Osteocyte (in vitro differentiated cells): ENCODE measurements at regions not wholly inside any gene's neighbourhood (a gene's known extent, or its start where the extent isn't known, plus 50 kb on each side); places are given as distances from the start of the nearest gene placed in this dataset.

ENCODE experiments used
- DNase-seq: peaks from one replicate; pipeline ENCODE4 v3.0.0; 2021; ENCODE audit warnings: mixed read lengths; ENCODE audit not compliant: unreplicated experiment; ENCODE audit errors: extremely low spot score
- H3K27ac Mint-ChIP-seq: one replicate; pipeline ENCODE4 v1.8.0; 2021; ENCODE audit warnings: mild to moderate bottlenecking, mixed read lengths; ENCODE audit not compliant: unreplicated experiment
- H3K27me3 Mint-ChIP-seq: one replicate; pipeline ENCODE4 v1.8.0; 2021; ENCODE audit warnings: mixed read lengths; ENCODE audit not compliant: unreplicated experiment
- H3K36me3 Mint-ChIP-seq: one replicate; pipeline ENCODE4 v1.8.0; 2021; ENCODE audit warnings: mixed read lengths; ENCODE audit not compliant: unreplicated experiment
- H3K4me1 Mint-ChIP-seq: one replicate; pipeline ENCODE4 v1.8.0; 2021; ENCODE audit warnings: mixed read lengths; ENCODE audit not compliant: unreplicated experiment
- H3K4me3 Mint-ChIP-seq: one replicate; pipeline ENCODE4 v1.8.0; 2021; ENCODE audit warnings: mild to moderate bottlenecking, moderate library complexity, mixed read lengths; ENCODE audit not compliant: unreplicated experiment
- H3K9me3 Mint-ChIP-seq: one replicate; pipeline ENCODE4 v1.8.0; 2021; ENCODE audit warnings: mixed read lengths; ENCODE audit not compliant: unreplicated experiment
- CTCF ChIP-seq: fragments of 200-600 bp; sonication (generic); IDR thresholded peaks from 2 replicates; pipeline ENCODE4 v1.5.0; 2021; ENCODE audit warnings: antibody characterized with exemption, mild to moderate bottlenecking, moderate library complexity

GRCh38 chr7:17026269-17026668, 144.5 kb upstream of the AGR3 start:
- Mint-ChIP-seq H3K27ac (no peak overlapping the region), H3K9me3 (no peaks in the 10 kb centered on the region), H3K36me3 (peaks cover 8% of the 10 kb centered on the region), H3K4me3 (no peak overlapping the region), H3K4me1 (peaks cover 14% of the 10 kb centered on the region), H3K27me3 (no peaks in the 10 kb centered on the region)
- no peak for DNase-seq
- TF ChIP-seq CTCF = no peak

DNA sequence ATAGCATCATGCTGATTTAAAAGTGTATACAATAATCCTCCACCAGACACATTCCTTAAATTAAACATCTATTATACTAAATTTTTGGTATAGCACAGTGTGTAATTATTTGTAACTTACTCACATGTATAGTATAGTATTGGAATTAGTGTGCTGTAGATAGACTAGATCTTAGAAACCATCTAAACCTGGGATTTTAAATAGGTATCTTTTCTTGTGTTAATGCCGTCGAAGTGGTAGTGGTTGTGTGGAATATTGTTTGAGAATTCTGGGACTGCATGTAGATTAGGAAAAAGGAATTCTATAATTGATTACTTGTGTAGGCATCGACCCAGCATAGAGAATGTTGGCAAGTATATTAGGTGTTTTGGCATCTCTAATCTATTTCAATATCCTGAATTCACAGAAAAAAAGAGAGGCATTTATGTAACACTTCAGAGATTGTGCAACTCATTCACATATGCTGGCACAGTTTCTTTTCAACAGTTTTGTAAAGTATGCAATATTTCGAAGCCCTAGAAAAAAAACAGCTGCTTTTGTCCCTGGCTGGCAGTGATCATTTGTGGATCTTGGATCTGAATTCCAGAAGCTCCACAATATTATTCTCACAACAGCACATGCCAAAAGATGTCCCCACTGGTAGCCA, 145.5 kb upstream of the AGR3 start:
- no peak for TF ChIP-seq CTCF
- H3K36me3 Mint-ChIP-seq = peaks cover 8% of the 10 kb centered on the region
- DNase-seq = no peak

DNA sequence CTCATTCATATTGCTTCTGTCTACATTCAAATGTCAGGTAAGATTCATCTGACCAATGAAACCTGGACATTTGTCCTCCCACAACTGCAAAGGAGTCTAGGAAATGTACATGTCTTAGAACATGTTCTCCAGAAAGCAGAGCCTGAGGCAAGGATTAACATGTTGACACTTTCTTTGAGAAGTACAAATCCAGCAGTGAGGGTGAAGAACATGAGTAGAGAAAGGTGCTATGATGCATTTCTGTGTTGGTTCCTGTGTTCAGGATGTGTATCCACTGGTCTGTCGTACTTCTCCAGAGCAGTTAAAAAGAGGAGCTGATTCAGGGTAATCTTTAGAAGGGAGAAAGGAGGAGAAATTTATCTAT, 146.0 kb upstream of the AGR3 start:
- H3K9me3 Mint-ChIP-seq = no peaks in the 10 kb centered on the region
- H3K27ac Mint-ChIP-seq = peak overlapping the region; percentile 10
- no peak for DNase-seq
- H3K4me1 Mint-ChIP-seq = peaks cover 5% of the 10 kb centered on the region
- H3K4me3 Mint-ChIP-seq = no peak overlapping the region
- H3K27me3 Mint-ChIP-seq = no peaks in the 10 kb centered on the region
- H3K36me3 Mint-ChIP-seq = peaks cover 3% of the 10 kb centered on the region
- no peak for TF ChIP-seq CTCF

More for the DNA sequence above, 145.5 kb upstream of the AGR3 start:
- Mint-ChIP-seq H3K27ac (peak overlapping the region; percentile 10), H3K4me1 (peaks cover 8% of the 10 kb centered on the region), H3K9me3 (no peaks in the 10 kb centered on the region), H3K4me3 (no peak overlapping the region), H3K27me3 (no peaks in the 10 kb centered on the region)

- TF ChIP-seq CTCF = no peak
- peaks cover 5% of the 10 kb centered on the region for H3K4me1 Mint-ChIP-seq
- no peaks in the 10 kb centered on the region for H3K36me3 Mint-ChIP-seq
- DNase-seq = no peak
- H3K4me3 Mint-ChIP-seq = no peak overlapping the region
- H3K27ac Mint-ChIP-seq = no peak overlapping the region
- H3K9me3 Mint-ChIP-seq = no peaks in the 10 kb centered on the region
- no peaks in the 10 kb centered on the region for H3K27me3 Mint-ChIP-seq
Observed at GRCh38 chr7:17029150-17029549, 147.4 kb upstream of the AGR3 start.

GRCh38 chr7:17030559-17030958, 148.8 kb upstream of the AGR3 start:
- H3K27ac Mint-ChIP-seq = no peak overlapping the region
- H3K4me1 Mint-ChIP-seq = peaks cover 5% of the 10 kb centered on the region
- TF ChIP-seq CTCF = no peak
- no peaks in the 10 kb centered on the region for H3K36me3 Mint-ChIP-seq
- H3K9me3 Mint-ChIP-seq = no peaks in the 10 kb centered on the region
- H3K27me3 Mint-ChIP-seq = no peaks in the 10 kb centered on the region
- no peak for DNase-seq
- H3K4me3 Mint-ChIP-seq = no peak overlapping the region
